Stomach (tissue), 4 donors: ENCODE measurements at regions not wholly inside any gene's neighbourhood (a gene's known extent, or its start where the extent isn't known, plus 50 kb on each side); places are given as distances from the start of the nearest gene placed in this dataset.

ENCODE experiments used
- CTCF ChIP-seq, 7 experiments: fragments of 450-650 bp in 4 of 7; fragments of 200-600 bp in 3 of 7; sonication (generic) in 3 of 7; IDR thresholded peaks; one replicate each; pipeline ENCODE4 v1.5.1; 2016 to 2019; ENCODE audit warnings: antibody characterized with exemption in 7 of 7, control low read depth in 2 of 7, mild to moderate bottlenecking in 1 of 7
- POLR2A ChIP-seq, 4 donors: fragments of 450-650 bp; IDR thresholded peaks; one replicate each; pipeline ENCODE4 v1.6.1; 2016; ENCODE audit warnings: antibody characterized with exemption in 4 of 4, control low read depth in 2 of 4, mild to moderate bottlenecking in 1 of 4, moderate library complexity in 1 of 4
- POLR2AphosphoS5 ChIP-seq, 3 donors: sonication (generic); formaldehyde crosslinking; IDR thresholded peaks; one replicate each; pipeline ENCODE4 v1.6.1; 2016; ENCODE audit warnings: antibody characterized with exemption in 3 of 3

- TF ChIP-seq POLR2A (IDR thresholded peaks at IDR 0.05) (no peak), CTCF (IDR thresholded peaks at IDR 0.05) (no peak), POLR2AphosphoS5 (IDR thresholded peaks at IDR 0.05) (no peak)
These were observed 539.3 kb downstream of the RBFOX1 start for GRCh38 chr16:7871979-7872378.
